Heart left ventricle (tissue), 13 donors: ENCODE measurements at regions not wholly inside any gene's neighbourhood (a gene's known extent, or its start where the extent isn't known, plus 50 kb on each side); places are given as distances from the start of the nearest gene placed in this dataset.

Experiments used
- POLR2A ChIP-seq, 2 donors: fragments of 450-650 bp; IDR thresholded peaks; one replicate each; pipeline ENCODE4 v1.6.1; 2017; ENCODE audit warnings: antibody characterized with exemption in 2 of 2, mild to moderate bottlenecking in 2 of 2, moderate library complexity in 2 of 2
- TF ChIP-seq, protein P1 (sequence below), 12 donors: fragments of 200-600 bp; sonication (generic) in 4 of 12; IDR thresholded peaks; one replicate each; pipeline versions ENCODE4 v1.5.0 to v1.8.0; 2018 to 2022; ENCODE audit warnings: antibody characterized with exemption in 12 of 12, mild to moderate bottlenecking in 5 of 12
- donor health status: ischemic (EF 13 %, LVEDD 7.1; RV severe dilation, severe dysfunction).
- donor health status: DM: no; HTN: yes; CAD: no.
- donor health status: DM: no; HTN: no; CAD: no.
- donor health status: ischemic (EF 25% LVEDD 6.9; RV normal size, moderate dysfunction).
- donor health status: ischemic (EF 25% LVEDD 5.7; RV mildly dilated, moderate dysfunction).
- donor health status: ischemic (EF 35%, LVEDD 5.7; RV mildly dilated, moderate dysfunction).
- donor health status: nonischemic (EF 11% LVEDD 7.7; RV severe dilation, severe dysfunction).
- donor health status: DM: yes; HTN: yes; CAD: no.
- donor health status: PGD.
- donor health status: ischemic (EF 29% LVEDD 5.4; RV normal size, mild dysfunction).
- donor health status: nonischemic (EF 23%, LVEDD 6.1; RV moderate dilation, normal function).

- TF ChIP-seq, protein P1, sequence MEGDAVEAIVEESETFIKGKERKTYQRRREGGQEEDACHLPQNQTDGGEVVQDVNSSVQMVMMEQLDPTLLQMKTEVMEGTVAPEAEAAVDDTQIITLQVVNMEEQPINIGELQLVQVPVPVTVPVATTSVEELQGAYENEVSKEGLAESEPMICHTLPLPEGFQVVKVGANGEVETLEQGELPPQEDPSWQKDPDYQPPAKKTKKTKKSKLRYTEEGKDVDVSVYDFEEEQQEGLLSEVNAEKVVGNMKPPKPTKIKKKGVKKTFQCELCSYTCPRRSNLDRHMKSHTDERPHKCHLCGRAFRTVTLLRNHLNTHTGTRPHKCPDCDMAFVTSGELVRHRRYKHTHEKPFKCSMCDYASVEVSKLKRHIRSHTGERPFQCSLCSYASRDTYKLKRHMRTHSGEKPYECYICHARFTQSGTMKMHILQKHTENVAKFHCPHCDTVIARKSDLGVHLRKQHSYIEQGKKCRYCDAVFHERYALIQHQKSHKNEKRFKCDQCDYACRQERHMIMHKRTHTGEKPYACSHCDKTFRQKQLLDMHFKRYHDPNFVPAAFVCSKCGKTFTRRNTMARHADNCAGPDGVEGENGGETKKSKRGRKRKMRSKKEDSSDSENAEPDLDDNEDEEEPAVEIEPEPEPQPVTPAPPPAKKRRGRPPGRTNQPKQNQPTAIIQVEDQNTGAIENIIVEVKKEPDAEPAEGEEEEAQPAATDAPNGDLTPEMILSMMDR (IDR thresholded peaks at IDR 0.05), result no peak
- TF ChIP-seq POLR2A (IDR thresholded peaks at IDR 0.05), result no peak
These were observed 553.2 kb upstream of the NETO1 start for GRCh38 chr18:73421010-73421409.
